BJ (cell line): ENCODE measurements at regions not wholly inside any gene's neighbourhood (a gene's known extent, or its start where the extent isn't known, plus 50 kb on each side); places are given as distances from the start of the nearest gene placed in this dataset.

Experiments used
- CTCF ChIA-PET: fragments of 350-600 bp; formaldehyde crosslinking; extraction: SDS; loops from one replicate; lab custom pipeline; 2021; ENCODE audit warnings: antibody characterized with exemption, inconsistent platforms; lab: Yijun Ruan, JAX
- POLR2A ChIA-PET: fragments of 300-600 bp; sonication (Branson Sonifier 250); formaldehyde crosslinking; extraction: SDS; loops from one replicate; lab custom pipeline; 2021; ENCODE audit warnings: antibody characterized with exemption; lab: Charles Lee
- DNase-seq: peaks from one replicate; pipeline ENCODE4 v3.0.0-alpha.2; 2011; ENCODE audit warnings: low read depth
- H3K27me3 ChIP-seq: 2 replicates; pipeline ENCODE4 v1.6.0; 2011; ENCODE audit warnings: low read length; ENCODE audit not compliant: control insufficient read depth, insufficient read depth
- H3K36me3 ChIP-seq: 2 replicates; pipeline ENCODE4 v1.5.1; 2011; ENCODE audit warnings: low read length; ENCODE audit not compliant: control insufficient read depth, insufficient read depth
- H3K4me3 ChIP-seq: 2 replicates; pipeline ENCODE4 v1.5.1; 2011; ENCODE audit warnings: low read depth, mild to moderate bottlenecking, control low read depth, low read length
- TF ChIP-seq, protein P1 (sequence below): IDR thresholded peaks from 2 replicates; pipeline ENCODE4 v1.5.1; 2011; ENCODE audit warnings: low read depth, mild to moderate bottlenecking, control low read depth, inconsistent platforms, low read length, moderate library complexity; ENCODE audit not compliant: insufficient read depth

DNA sequence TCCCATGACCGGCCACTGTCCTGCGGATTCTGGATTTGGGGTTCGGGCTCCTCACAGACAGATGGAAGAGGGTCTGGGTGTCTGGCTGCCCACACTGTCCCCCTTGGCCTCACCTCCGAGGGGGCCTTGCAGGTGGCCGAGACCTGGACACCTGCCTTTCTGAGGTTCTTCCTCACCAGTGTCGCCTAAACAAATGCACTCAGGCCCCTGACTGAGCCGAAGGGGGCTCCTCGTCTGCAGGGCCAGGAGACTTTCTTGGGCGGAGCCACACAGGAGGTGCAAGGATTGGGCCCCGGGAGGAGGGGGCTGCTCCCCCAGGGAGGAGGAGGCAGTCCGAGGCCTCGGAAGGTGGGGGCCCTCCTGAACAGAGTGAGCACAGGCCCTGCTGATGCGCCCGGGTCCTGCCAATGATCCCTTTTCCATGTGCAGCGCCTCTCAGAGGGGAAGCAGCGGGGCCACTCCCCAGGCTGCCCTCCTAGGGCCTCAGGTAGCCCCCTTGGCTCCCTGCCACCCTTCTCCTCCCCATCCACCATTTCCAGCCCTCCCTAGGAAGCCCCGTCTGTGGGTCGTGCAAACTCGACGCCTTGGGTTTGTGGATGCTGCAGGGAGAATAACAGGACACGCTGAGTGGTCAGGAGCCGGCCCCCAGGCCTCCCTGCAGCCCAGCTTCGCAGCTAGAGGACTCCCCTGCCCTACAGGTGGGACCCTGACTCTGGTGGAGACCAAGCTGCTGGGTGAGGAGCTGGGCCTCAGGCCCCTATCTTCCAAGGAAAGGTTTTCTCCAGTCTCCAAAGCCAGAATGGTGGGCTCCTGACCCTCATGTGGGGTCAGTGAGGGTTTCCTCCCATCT is 63.4 kb upstream of the ZNF469 start:
- Histone ChIP-seq H3K36me3 (no peaks in the 10 kb centered on the region), H3K4me3 (no peak overlapping the region), H3K27me3 (no peaks in the 10 kb centered on the region)
- TF ChIP-seq, protein P1, sequence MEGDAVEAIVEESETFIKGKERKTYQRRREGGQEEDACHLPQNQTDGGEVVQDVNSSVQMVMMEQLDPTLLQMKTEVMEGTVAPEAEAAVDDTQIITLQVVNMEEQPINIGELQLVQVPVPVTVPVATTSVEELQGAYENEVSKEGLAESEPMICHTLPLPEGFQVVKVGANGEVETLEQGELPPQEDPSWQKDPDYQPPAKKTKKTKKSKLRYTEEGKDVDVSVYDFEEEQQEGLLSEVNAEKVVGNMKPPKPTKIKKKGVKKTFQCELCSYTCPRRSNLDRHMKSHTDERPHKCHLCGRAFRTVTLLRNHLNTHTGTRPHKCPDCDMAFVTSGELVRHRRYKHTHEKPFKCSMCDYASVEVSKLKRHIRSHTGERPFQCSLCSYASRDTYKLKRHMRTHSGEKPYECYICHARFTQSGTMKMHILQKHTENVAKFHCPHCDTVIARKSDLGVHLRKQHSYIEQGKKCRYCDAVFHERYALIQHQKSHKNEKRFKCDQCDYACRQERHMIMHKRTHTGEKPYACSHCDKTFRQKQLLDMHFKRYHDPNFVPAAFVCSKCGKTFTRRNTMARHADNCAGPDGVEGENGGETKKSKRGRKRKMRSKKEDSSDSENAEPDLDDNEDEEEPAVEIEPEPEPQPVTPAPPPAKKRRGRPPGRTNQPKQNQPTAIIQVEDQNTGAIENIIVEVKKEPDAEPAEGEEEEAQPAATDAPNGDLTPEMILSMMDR, result no peak
- DNase-seq, result no peak
- ChIA-PET CTCF (no interaction called here), POLR2A (no interaction called here)

DNA sequence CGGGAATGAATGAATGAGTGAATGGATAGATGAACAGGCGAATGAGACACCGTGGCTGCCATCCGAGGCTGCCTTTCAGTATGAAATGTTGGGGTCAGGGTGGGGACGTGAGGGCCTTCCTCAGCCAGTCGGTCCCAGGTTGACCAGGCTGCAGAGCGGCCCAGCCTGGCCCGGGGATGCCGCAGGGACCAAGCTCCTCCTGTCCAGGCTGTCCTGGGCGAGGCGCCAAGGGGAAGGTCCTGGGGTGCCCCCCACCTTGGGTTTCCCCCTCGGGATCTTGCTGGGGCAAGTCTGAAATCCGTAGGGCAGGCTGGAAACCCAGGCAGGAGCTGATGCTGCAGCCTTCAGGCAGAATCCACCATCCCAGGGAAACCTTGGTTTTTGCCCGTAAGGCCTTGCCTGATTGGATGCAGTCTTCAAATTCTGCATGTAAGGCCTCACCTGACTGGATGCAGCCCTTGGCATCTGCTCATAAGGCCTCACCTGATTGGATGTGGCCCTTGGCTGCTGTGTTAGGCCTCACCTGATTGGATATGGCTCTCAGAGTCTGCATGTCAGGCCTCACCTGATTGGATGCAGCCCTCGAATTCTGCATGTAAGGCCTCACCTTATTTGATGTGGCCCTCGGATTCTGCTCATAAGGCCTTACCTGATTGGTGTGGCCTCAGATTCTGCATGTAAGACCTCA is 61.7 kb upstream of the ZNF469 start:
- Histone ChIP-seq H3K36me3 (no peaks in the 10 kb centered on the region), H3K27me3 (no peaks in the 10 kb centered on the region), H3K4me3 (no peak overlapping the region)
- CTCF ChIA-PET, result no interaction called here
- no peak for DNase-seq
- POLR2A ChIA-PET, result no interaction called here
- TF ChIP-seq, protein P1, result no peak

DNA sequence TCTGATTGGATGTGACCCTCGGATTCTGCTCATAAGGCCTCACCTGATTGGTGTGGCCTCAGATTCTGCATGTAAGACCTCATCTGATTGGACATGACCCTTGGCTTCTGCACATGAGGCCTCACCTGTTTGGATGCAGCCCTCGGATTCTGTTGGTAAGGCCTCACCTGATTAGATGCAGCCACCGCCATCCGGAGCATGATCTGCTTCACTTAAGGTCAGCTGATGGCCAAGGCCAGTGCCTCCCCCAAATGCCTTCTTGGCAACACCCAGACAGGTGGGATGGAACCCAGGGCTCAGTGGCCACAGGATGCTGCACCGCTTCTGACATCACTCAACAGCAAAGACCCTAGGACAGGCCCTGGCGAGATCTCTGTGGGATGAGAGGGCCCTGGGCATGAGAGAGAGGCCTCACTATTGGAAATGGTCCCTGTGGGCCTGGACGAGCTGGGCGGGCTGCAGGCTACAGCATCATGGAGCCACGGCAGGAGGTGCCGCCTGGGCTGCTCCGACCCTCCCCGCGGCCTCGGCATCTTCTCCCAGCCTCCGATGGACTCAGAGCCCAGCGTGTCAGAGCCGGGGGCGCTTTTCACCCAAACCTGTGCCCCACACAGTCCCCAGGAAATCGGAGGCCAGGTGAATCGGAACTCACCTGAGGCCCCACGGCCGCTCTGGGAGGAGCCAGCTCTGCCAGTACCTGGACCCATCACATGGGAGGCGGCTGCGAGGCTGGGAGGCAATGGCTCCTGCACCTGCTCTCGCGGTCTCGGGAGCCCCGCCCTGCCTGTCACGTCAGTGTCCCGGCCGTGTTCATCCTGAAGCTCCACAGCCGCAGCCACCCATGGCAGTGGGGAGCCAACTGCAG is 60.9 kb upstream of the ZNF469 start:
- no peaks in the 10 kb centered on the region for H3K36me3 ChIP-seq
- ChIA-PET CTCF (no interaction called here), POLR2A (no interaction called here)
- no peak for DNase-seq
- H3K27me3 ChIP-seq, result no peaks in the 10 kb centered on the region
- TF ChIP-seq, protein P1, result no peak
- H3K4me3 ChIP-seq, result no peak overlapping the region

DNA sequence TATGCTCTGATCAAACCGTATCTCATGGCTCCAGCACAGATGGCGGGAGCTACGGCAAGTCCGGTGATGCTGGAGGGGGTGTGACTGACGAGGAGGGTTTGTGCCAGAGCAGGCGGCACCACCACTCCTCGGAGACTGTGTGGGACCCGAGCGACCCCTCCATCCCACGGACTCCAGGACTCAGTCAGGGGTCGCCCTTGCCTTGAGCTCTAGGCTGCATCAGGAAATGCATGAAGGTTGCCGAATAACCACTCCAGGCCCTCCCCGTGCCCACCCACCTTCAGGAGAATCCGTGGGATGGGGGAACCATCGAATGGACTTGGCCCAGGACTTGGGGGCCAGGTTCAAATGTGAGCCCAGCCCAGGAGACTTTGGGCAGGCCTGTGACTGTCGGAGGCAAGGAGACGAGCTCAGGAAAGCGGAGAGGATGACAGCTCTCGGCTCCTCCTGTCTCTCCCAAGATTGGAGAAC is 60.2 kb upstream of the ZNF469 start:
- no peak overlapping the region for H3K4me3 ChIP-seq
- H3K27me3 ChIP-seq, result no peaks in the 10 kb centered on the region
- ChIA-PET CTCF (no interaction called here), POLR2A (no interaction called here)
- TF ChIP-seq, protein P1, result no peak
- DNase-seq, result no peak
- H3K36me3 ChIP-seq, result no peaks in the 10 kb centered on the region
